ENCODE measurements at regions not wholly inside any gene's neighbourhood (a gene's known extent, or its start where the extent isn't known, plus 50 kb on each side); places are given as distances from the start of the nearest gene placed in this dataset.

- TF ChIP-seq POLR2AphosphoS5 (IDR thresholded peaks at IDR 0.05; ENCODE audit: low read depth, low read length), result no peak
- TF ChIP-seq SP1 (IDR thresholded peaks at IDR 0.05; ENCODE audit: low read depth, low read length), result no peak
These were observed 226.2 kb upstream of the FAT1 start (continued) for GRCh38 chr4:186949847-186950246.

Measured in H1 (cell line).